H9 (cell line): ENCODE measurements at regions not wholly inside any gene's neighbourhood (a gene's known extent, or its start where the extent isn't known, plus 50 kb on each side); places are given as distances from the start of the nearest gene placed in this dataset.

Source experiments
- DNase-seq: peaks from one replicate; pipeline ENCODE4 v3.0.0-alpha.2; 2017
- H2AFZ ChIP-seq: one replicate; pipeline ENCODE4 v1.6.1; 2013; ENCODE audit warnings: mild to moderate bottlenecking, low read length, control low read depth, moderate library complexity
- H2AK5ac ChIP-seq: 2 replicates; pipeline ENCODE4 v1.6.1; 2013; ENCODE audit warnings: low read length, control low read depth, mixed read lengths; ENCODE audit not compliant: insufficient read length
- H2BK120ac ChIP-seq: one replicate; pipeline ENCODE4 v1.6.1; 2013; ENCODE audit warnings: low read depth, mild to moderate bottlenecking, low read length, control low read depth, inconsistent platforms; ENCODE audit not compliant: poor library complexity, severe bottlenecking
- H2BK12ac ChIP-seq: 2 replicates; pipeline ENCODE4 v1.6.1; 2013; ENCODE audit warnings: low read length, control low read depth, mixed read lengths, low read depth; ENCODE audit not compliant: insufficient read length
- H2BK15ac ChIP-seq: 2 replicates; pipeline ENCODE4 v1.6.1; 2013; ENCODE audit warnings: low read depth, low read length, control low read depth
- H2BK20ac ChIP-seq: one replicate; pipeline ENCODE4 v1.6.1; 2013; ENCODE audit warnings: low read depth, mild to moderate bottlenecking, low read length, control low read depth, inconsistent platforms; ENCODE audit not compliant: poor library complexity, severe bottlenecking
- H2BK5ac ChIP-seq: 2 replicates; pipeline ENCODE4 v1.6.1; 2013; ENCODE audit warnings: low read length, control low read depth, mixed read lengths; ENCODE audit not compliant: insufficient read length
- H3K14ac ChIP-seq: 2 replicates; pipeline ENCODE4 v1.6.1; 2013; ENCODE audit warnings: low read length, control low read depth; ENCODE audit not compliant: insufficient read depth
- H3K18ac ChIP-seq: 2 replicates; pipeline ENCODE4 v1.6.1; 2013; ENCODE audit warnings: low read depth, mild to moderate bottlenecking, mixed read lengths, low read length, control low read depth; ENCODE audit not compliant: insufficient read length
- H3K23ac ChIP-seq: 2 replicates; pipeline ENCODE4 v1.6.1; 2013; ENCODE audit warnings: low read length, control low read depth, mixed read lengths, low read depth; ENCODE audit not compliant: insufficient read length
- H3K23me2 ChIP-seq: 2 replicates; pipeline ENCODE4 v1.6.1; 2013; ENCODE audit warnings: low read depth, mild to moderate bottlenecking, mixed read lengths, low read length, control low read depth; ENCODE audit not compliant: insufficient read length, poor library complexity, severe bottlenecking
- H3K27ac ChIP-seq: 2 replicates; pipeline ENCODE4 v1.5.1; 2013; ENCODE audit warnings: low read length, control low read depth, mixed read lengths, low read depth; ENCODE audit not compliant: insufficient read length
- H3K27me3 ChIP-seq: 2 replicates; pipeline ENCODE4 v1.6.1; 2013; ENCODE audit warnings: low read length, control low read depth, inconsistent platforms; ENCODE audit not compliant: insufficient read depth
- H3K4ac ChIP-seq: 2 replicates; pipeline ENCODE4 v1.6.1; 2013; ENCODE audit warnings: low read depth, mild to moderate bottlenecking, control low read depth, inconsistent platforms, low read length, moderate library complexity
- H3K4me1 ChIP-seq: 2 replicates; pipeline ENCODE4 v1.6.1; 2013; ENCODE audit warnings: low read length, control low read depth, inconsistent platforms; ENCODE audit not compliant: insufficient read depth
- H3K4me2 ChIP-seq: 2 replicates; pipeline ENCODE4 v1.6.1; 2013; ENCODE audit warnings: low read length, control low read depth, mixed read lengths; ENCODE audit not compliant: insufficient read length, insufficient read depth
- H3K56ac ChIP-seq: 2 replicates; pipeline ENCODE4 v1.6.1; 2013; ENCODE audit warnings: low read depth, mild to moderate bottlenecking, mixed read lengths, low read length, control low read depth; ENCODE audit not compliant: insufficient read length
- H3K79me1 ChIP-seq: 2 replicates; pipeline ENCODE4 v1.6.1; 2013; ENCODE audit warnings: low read depth, mild to moderate bottlenecking, moderate library complexity, low read length, control low read depth, inconsistent platforms; ENCODE audit not compliant: insufficient read depth, poor library complexity, severe bottlenecking
- H3K79me2 ChIP-seq: 2 replicates; pipeline ENCODE4 v1.6.1; 2013; ENCODE audit warnings: low read length, control low read depth, inconsistent platforms; ENCODE audit not compliant: insufficient read depth
- H3K9ac ChIP-seq: 2 replicates; pipeline ENCODE4 v1.6.1; 2013; ENCODE audit warnings: low read length, control low read depth, mixed read lengths; ENCODE audit not compliant: insufficient read length; ENCODE audit errors: extremely low read depth
- H3K9me3 ChIP-seq: one replicate; pipeline ENCODE4 v1.6.1; 2013; ENCODE audit warnings: low read depth, low read length, inconsistent platforms; ENCODE audit not compliant: control insufficient read depth
- H3T11ph ChIP-seq: one replicate; pipeline ENCODE4 v1.6.1; 2013; ENCODE audit warnings: mild to moderate bottlenecking, low read length, control low read depth, inconsistent platforms
- H4K20me1 ChIP-seq: one replicate; pipeline ENCODE4 v1.6.1; 2013; ENCODE audit not compliant: control insufficient read depth, insufficient read length, insufficient read depth
- H4K5ac ChIP-seq: 2 replicates; pipeline ENCODE4 v1.6.1; 2013; ENCODE audit warnings: low read depth, mild to moderate bottlenecking, mixed read lengths, low read length, control low read depth; ENCODE audit not compliant: insufficient read length
- H4K8ac ChIP-seq: replicated peaks from 2 replicates; pipeline ENCODE4 v1.6.1; 2013; ENCODE audit warnings: low read length, control low read depth, mixed read lengths, low read depth; ENCODE audit not compliant: insufficient read length
- H4K91ac ChIP-seq: 2 replicates; pipeline ENCODE4 v1.6.1; 2013; ENCODE audit warnings: low read depth, mild to moderate bottlenecking, moderate library complexity, mixed read lengths, low read length, control low read depth; ENCODE audit not compliant: insufficient read length
- H3K27ac Mint-ChIP-seq, 3 experiments: 2 replicates in 2 of 3; 3 replicates in 1 of 3; pipeline ENCODE4 v1.8.0; 2020 to 2021; ENCODE audit warnings: mixed read lengths in 3 of 3, mild to moderate bottlenecking in 1 of 3, moderate library complexity in 1 of 3
- H3K27me3 Mint-ChIP-seq: 2 replicates; pipeline ENCODE4 v1.8.0; 2021; ENCODE audit warnings: low read depth, mild to moderate bottlenecking, moderate library complexity, mixed read lengths
- H3K36me3 Mint-ChIP-seq, 3 experiments: 2 replicates in 2 of 3; 3 replicates in 1 of 3; pipeline ENCODE4 v1.8.0; 2020 to 2021; ENCODE audit warnings: low read depth in 3 of 3, mixed read lengths in 3 of 3; ENCODE audit not compliant: insufficient read depth in 1 of 3
- H3K4me1 Mint-ChIP-seq, 2 experiments: 2 replicates each; pipeline ENCODE4 v1.8.0; 2020; ENCODE audit warnings: mixed read lengths in 2 of 2
- H3K4me3 Mint-ChIP-seq, 2 experiments: 2 replicates in 1 of 2; 3 replicates in 1 of 2; pipeline ENCODE4 v1.8.0; 2020 to 2021; ENCODE audit warnings: mild to moderate bottlenecking in 2 of 2, mixed read lengths in 2 of 2, moderate library complexity in 1 of 2
- H3K9me3 Mint-ChIP-seq, 2 experiments: 2 replicates in 1 of 2; 3 replicates in 1 of 2; pipeline ENCODE4 v1.8.0; 2020; ENCODE audit warnings: mild to moderate bottlenecking in 2 of 2, mixed read lengths in 2 of 2, moderate library complexity in 1 of 2
- WGBS: extraction: QIAGEN DNeasy Blood & Tissue Kit; methylation state at CpG from one replicate; pipeline ENCODE4 v1.1.7; 2013; ENCODE audit warnings: missing lambda C conversion rate, low lambda C conversion rate, mixed read lengths; ENCODE audit not compliant: insufficient read length; ENCODE audit errors: extremely low coverage; 5-methylcytosine and 5-hydroxymethylcytosine counted together
- TF ChIP-seq, protein P1 (sequence below): fragments of 200-600 bp; sonication (generic); conservative IDR thresholded peaks from 3 replicates; pipeline ENCODE4 v1.8.0; 2021; ENCODE audit warnings: antibody characterized with exemption, mild to moderate bottlenecking

DNA sequence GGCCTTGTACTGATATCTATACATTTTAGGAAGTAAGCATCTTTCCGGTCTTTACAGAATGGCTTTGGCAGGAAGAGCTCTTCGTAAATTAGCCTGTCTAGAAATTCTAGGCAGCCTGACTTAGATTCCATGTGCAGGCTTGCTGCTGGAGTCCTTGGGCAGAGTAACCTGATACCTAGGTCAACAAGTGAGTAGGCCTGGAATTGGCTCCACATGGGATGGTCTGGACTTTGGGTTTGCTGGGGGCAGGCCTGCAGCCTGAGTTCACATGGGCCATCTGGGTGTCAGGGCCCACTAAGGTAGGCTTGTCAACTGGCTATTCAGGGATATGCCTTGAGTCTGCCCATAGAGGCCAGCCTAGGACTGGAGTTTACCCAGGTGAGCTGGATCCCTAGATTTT, 59.6 kb upstream of the CYYR1 start:
- Histone ChIP-seq H2BK5ac (no peak overlapping the region), H2BK12ac (no peak overlapping the region), H3K4me1 (no peaks in the 10 kb centered on the region), H3K4me2 (no peak overlapping the region), H3K79me2 (no peaks in the 10 kb centered on the region), H3K56ac (no peak overlapping the region), H3K27me3 (no peaks in the 10 kb centered on the region), H4K8ac (no peak overlapping the region), H2BK20ac (no peak overlapping the region), H3T11ph (no peak overlapping the region), H4K20me1 (no peaks in the 10 kb centered on the region), H2BK15ac (no peak overlapping the region), H4K5ac (no peak overlapping the region), H3K9ac (no peak overlapping the region), H2BK120ac (no peak overlapping the region), H2AFZ (no peak overlapping the region), H3K23me2 (no peaks in the 10 kb centered on the region), H3K18ac (no peak overlapping the region), H3K4ac (no peak overlapping the region), H4K91ac (no peak overlapping the region), H3K27ac (no peak overlapping the region), H3K23ac (no peak overlapping the region), H2AK5ac (no peak overlapping the region), H3K9me3 (no peaks in the 10 kb centered on the region), H3K79me1 (no peaks in the 10 kb centered on the region), H3K14ac (no peak overlapping the region)
- no CpG with 5 or more reads among the region's 2 CpGs for WGBS
- no peak for DNase-seq
- Mint-ChIP-seq H3K9me3 (peaks cover 0 to 2% of the 10 kb centered on the region in 2 experiments; a peak in 1 of 5 replicates), H3K36me3 (no peaks in the 10 kb centered on the region), H3K4me3 (no peak overlapping the region), H3K4me1 (no peaks in the 10 kb centered on the region), H3K27ac (no peak overlapping the region), H3K27me3 (no peaks in the 10 kb centered on the region)
- TF ChIP-seq, protein P1, sequence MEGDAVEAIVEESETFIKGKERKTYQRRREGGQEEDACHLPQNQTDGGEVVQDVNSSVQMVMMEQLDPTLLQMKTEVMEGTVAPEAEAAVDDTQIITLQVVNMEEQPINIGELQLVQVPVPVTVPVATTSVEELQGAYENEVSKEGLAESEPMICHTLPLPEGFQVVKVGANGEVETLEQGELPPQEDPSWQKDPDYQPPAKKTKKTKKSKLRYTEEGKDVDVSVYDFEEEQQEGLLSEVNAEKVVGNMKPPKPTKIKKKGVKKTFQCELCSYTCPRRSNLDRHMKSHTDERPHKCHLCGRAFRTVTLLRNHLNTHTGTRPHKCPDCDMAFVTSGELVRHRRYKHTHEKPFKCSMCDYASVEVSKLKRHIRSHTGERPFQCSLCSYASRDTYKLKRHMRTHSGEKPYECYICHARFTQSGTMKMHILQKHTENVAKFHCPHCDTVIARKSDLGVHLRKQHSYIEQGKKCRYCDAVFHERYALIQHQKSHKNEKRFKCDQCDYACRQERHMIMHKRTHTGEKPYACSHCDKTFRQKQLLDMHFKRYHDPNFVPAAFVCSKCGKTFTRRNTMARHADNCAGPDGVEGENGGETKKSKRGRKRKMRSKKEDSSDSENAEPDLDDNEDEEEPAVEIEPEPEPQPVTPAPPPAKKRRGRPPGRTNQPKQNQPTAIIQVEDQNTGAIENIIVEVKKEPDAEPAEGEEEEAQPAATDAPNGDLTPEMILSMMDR = no peak
